ENCODE measurements at regions not wholly inside any gene's neighbourhood (a gene's known extent, or its start where the extent isn't known, plus 50 kb on each side); places are given as distances from the start of the nearest gene placed in this dataset.

GRCh38 chr5:34455098-34455497, 201.0 kb upstream of the RAI14 start:
- no peak for TF ChIP-seq POLR2AphosphoS5 (IDR thresholded peaks at IDR 0.05; ENCODE audit: control insufficient read depth, insufficient read depth, low read depth, low read length)
- TF ChIP-seq POLR2A (conservative IDR thresholded peaks at IDR 0.05) = no peak
- no peak for TF ChIP-seq HNRNPLL (IDR thresholded peaks at IDR 0.05; ENCODE audit: low read depth, low read length, poor library complexity, severe bottlenecking)
- no peak for TF ChIP-seq HOMEZ (CRISPR knock-in tag; IDR thresholded peaks at IDR 0.05)
- TF ChIP-seq BCLAF1 (IDR thresholded peaks at IDR 0.05; ENCODE audit: borderline replicate concordance in 1 of 2, control insufficient read depth in 1 of 2, low read depth in 2 of 2, low read length in 1 of 2) = no peak
- no peak for TF ChIP-seq HDAC2 (IDR thresholded peaks at IDR 0.05)
- no peak for TF ChIP-seq CTCF (IDR thresholded peaks at IDR 0.05 in 2 of 3, conservative IDR thresholded peaks at IDR 0.05 in 1 of 3; ENCODE audit: insufficient read depth in 2 of 3, low read depth in 1 of 3, low read length in 3 of 3)
- TF ChIP-seq CHD2 (IDR thresholded peaks at IDR 0.05; ENCODE audit: low read depth, low read length) = no peak
- TF ChIP-seq SAP30 (IDR thresholded peaks at IDR 0.05; ENCODE audit: borderline replicate concordance, insufficient read depth, low read depth, low read length, poor library complexity, severe bottlenecking) = no peak
- no peak for TF ChIP-seq ZNF408 (CRISPR knock-in tag; IDR thresholded peaks at IDR 0.05; ENCODE audit: low read depth)
- TF ChIP-seq NR2C1 (IDR thresholded peaks at IDR 0.05) = no peak
- no peak for TF ChIP-seq NR2C1 (tag; IDR thresholded peaks at IDR 0.05)
- TF ChIP-seq MXI1 (IDR thresholded peaks at IDR 0.05; ENCODE audit: low read depth, low read length) = no peak
- no peak for TF ChIP-seq PTBP1 (IDR thresholded peaks at IDR 0.05; ENCODE audit: low read depth, low read length)
- no peak for TF ChIP-seq KLF6 (CRISPR knock-in tag; IDR thresholded peaks at IDR 0.05; ENCODE audit: borderline replicate concordance)

All from K562 (cell line).